Liver (tissue), 8 donors: ENCODE measurements at regions not wholly inside any gene's neighbourhood (a gene's known extent, or its start where the extent isn't known, plus 50 kb on each side); places are given as distances from the start of the nearest gene placed in this dataset.

Experiments
- DNase-seq: peaks from one replicate; pipeline ENCODE4 v3.0.0-alpha.2; 2017; ENCODE audit warnings: low spot score
- H3K27ac ChIP-seq, 2 donors: one replicate each; pipeline ENCODE4 v1.7.0; 2013; ENCODE audit warnings: inconsistent platforms in 2 of 2, low read length in 2 of 2, control low read depth in 1 of 2, low read depth in 1 of 2, mild to moderate bottlenecking in 1 of 2
- H3K27me3 ChIP-seq, 4 donors: one replicate each; pipeline versions ENCODE4 v1.6.1 to v1.7.0; 2013; ENCODE audit warnings: low read length in 3 of 4, inconsistent platforms in 1 of 4, mild to moderate bottlenecking in 1 of 4, moderate library complexity in 1 of 4; ENCODE audit not compliant: control insufficient read depth in 4 of 4, insufficient read depth in 4 of 4
- H3K36me3 ChIP-seq, 4 donors: one replicate each; pipeline versions ENCODE4 v1.6.1 to v1.7.0; 2013; ENCODE audit warnings: low read length in 3 of 4, mild to moderate bottlenecking in 3 of 4, low read depth in 1 of 4, moderate library complexity in 1 of 4; ENCODE audit not compliant: control insufficient read depth in 4 of 4, insufficient read depth in 3 of 4
- H3K4me1 ChIP-seq, 4 donors: one replicate each; pipeline versions ENCODE4 v1.6.1 to v1.7.0; 2013; ENCODE audit warnings: low read length in 3 of 4, mild to moderate bottlenecking in 3 of 4, moderate library complexity in 1 of 4; ENCODE audit not compliant: control insufficient read depth in 4 of 4, insufficient read depth in 4 of 4
- H3K4me3 ChIP-seq, 3 donors: one replicate each; pipeline versions ENCODE4 v1.6.1 to v1.7.0; 2013; ENCODE audit warnings: low read length in 3 of 3, control low read depth in 1 of 3, low read depth in 1 of 3, mild to moderate bottlenecking in 1 of 3
- H3K9ac ChIP-seq, 2 donors: one replicate each; pipeline ENCODE4 v1.7.0; 2013; ENCODE audit warnings: low read length in 2 of 2, mild to moderate bottlenecking in 2 of 2, moderate library complexity in 2 of 2, control low read depth in 1 of 2, low read depth in 1 of 2
- H3K9me3 ChIP-seq, 4 donors: one replicate each; pipeline versions ENCODE4 v1.6.1 to v1.7.0; 2013; ENCODE audit warnings: low read length in 3 of 4; ENCODE audit not compliant: control insufficient read depth in 4 of 4
- CTCF ChIP-seq: fragments of 150-350 bp; IDR thresholded peaks from 2 replicates; pipeline ENCODE4 v1.5.1; 2017; ENCODE audit warnings: improper control_type of control experiment, low read depth, low read length; ENCODE audit not compliant: missing input control
- EGR1 ChIP-seq, 2 donors: IDR thresholded peaks; 2 replicates each; pipeline ENCODE4 v1.6.1; 2016 to 2018; ENCODE audit warnings: antibody characterized with exemption in 2 of 2, low read depth in 2 of 2
- HNF4A ChIP-seq, 2 donors: conservative IDR thresholded peaks; 2 replicates each; pipeline ENCODE4 v1.6.1; 2016; ENCODE audit warnings: antibody characterized with exemption in 2 of 2, mild to moderate bottlenecking in 2 of 2
- HNF4G ChIP-seq: IDR thresholded peaks from 2 replicates; pipeline ENCODE4 v1.6.1; 2016; ENCODE audit warnings: antibody characterized with exemption
- JUND ChIP-seq, 2 donors: IDR thresholded peaks; 2 replicates each; pipeline ENCODE4 v1.6.1; 2016; ENCODE audit warnings: antibody characterized with exemption in 2 of 2
- NR2F2 ChIP-seq: IDR thresholded peaks from 2 replicates; pipeline ENCODE4 v1.6.1; 2016; ENCODE audit warnings: antibody characterized with exemption
- RAD21 ChIP-seq, 2 donors: IDR thresholded peaks; 2 replicates each; pipeline ENCODE4 v1.6.1; 2016; ENCODE audit warnings: antibody characterized with exemption in 2 of 2, mild to moderate bottlenecking in 2 of 2
- RXRA ChIP-seq, 2 donors: IDR thresholded peaks; 2 replicates each; pipeline ENCODE4 v1.6.1; 2017 to 2018; ENCODE audit warnings: antibody characterized with exemption in 2 of 2, mild to moderate bottlenecking in 1 of 2
- YY1 ChIP-seq: IDR thresholded peaks from 2 replicates; pipeline ENCODE4 v1.6.1; 2016; ENCODE audit warnings: antibody characterized with exemption, mild to moderate bottlenecking
- WGBS: extraction: QIAGEN DNeasy Blood & Tissue Kit; methylation state at CpG from one replicate; pipeline ENCODE4 v1.1.7; 2013; 5-methylcytosine and 5-hydroxymethylcytosine counted together
- TF ChIP-seq, protein P1 (sequence below): IDR thresholded peaks from 2 replicates; pipeline ENCODE4 v1.6.1; 2016; ENCODE audit warnings: antibody characterized with exemption
- TF ChIP-seq, protein P2 (sequence below): IDR thresholded peaks from 2 replicates; pipeline ENCODE4 v1.6.1; 2016; ENCODE audit warnings: antibody characterized with exemption
- TF ChIP-seq, protein P3 (sequence below): IDR thresholded peaks from 2 replicates; pipeline ENCODE4 v1.6.1; 2016; ENCODE audit warnings: antibody characterized with exemption
- TF ChIP-seq, protein P4 (sequence below): IDR thresholded peaks from 2 replicates; pipeline ENCODE4 v1.6.1; 2016; ENCODE audit warnings: antibody characterized with exemption, mild to moderate bottlenecking
- donor health status: healthy.
- donor health status: healthy.
- donor health status: healthy.
- donor health status: healthy.
- donor health status: healthy.

DNA sequence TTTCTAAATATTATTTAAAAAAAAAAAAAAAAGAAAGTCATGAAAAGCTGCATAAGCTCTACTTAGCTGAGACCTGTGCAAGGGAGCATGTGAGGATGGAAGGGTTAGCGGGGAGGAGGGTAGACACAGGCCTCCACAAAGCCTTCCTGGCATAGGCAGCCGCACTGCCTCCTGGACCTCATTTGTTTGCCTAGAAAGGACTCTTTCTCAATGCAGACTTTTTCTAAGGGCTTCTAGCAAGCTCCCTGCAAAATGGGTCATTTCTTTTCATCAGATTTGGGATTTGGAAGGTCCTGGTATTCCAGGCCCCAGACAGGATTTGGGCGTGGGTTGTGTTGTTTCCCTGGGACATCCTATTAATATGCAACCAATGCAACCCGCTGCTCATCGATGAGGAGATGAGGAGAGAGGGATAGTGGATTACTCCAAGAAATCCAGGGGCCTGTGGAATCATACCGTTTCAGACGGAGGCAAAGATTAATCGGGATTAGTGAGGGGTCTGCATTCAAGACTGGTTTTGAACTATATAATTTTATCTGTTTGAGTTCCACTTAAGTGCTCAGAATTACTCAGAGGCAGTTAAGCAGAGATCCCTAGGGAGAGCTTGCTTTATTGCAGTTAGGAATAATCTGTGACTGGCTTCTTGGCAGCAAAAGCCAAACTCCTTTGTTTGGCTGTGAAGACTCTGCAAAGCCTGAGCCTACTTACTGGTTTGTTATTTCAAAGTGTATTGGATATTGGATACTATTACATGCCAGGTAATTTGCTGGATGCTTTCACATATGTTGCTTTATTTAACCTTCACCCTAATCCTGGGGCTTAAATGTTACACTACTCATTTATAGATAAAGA, 106.9 kb upstream of the NAV2 start:
- 92% methylated on average over 8 of the region's 8 CpGs for WGBS
- H3K27me3 ChIP-seq, result no peaks in the 10 kb centered on the region
- DNase-seq, result no peak
- H3K4me3 ChIP-seq, result no peak overlapping the region
- H3K4me1 ChIP-seq, result no peaks in the 10 kb centered on the region
- TF ChIP-seq, protein P1, sequence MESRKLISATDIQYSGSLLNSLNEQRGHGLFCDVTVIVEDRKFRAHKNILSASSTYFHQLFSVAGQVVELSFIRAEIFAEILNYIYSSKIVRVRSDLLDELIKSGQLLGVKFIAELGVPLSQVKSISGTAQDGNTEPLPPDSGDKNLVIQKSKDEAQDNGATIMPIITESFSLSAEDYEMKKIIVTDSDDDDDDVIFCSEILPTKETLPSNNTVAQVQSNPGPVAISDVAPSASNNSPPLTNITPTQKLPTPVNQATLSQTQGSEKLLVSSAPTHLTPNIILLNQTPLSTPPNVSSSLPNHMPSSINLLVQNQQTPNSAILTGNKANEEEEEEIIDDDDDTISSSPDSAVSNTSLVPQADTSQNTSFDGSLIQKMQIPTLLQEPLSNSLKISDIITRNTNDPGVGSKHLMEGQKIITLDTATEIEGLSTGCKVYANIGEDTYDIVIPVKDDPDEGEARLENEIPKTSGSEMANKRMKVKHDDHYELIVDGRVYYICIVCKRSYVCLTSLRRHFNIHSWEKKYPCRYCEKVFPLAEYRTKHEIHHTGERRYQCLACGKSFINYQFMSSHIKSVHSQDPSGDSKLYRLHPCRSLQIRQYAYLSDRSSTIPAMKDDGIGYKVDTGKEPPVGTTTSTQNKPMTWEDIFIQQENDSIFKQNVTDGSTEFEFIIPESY, result no peak
- no peak for TF ChIP-seq JUND (IDR thresholded peaks at IDR 0.05)
- TF ChIP-seq, protein P2, sequence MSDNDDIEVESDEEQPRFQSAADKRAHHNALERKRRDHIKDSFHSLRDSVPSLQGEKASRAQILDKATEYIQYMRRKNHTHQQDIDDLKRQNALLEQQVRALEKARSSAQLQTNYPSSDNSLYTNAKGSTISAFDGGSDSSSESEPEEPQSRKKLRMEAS, result no peak
- TF ChIP-seq, protein P3, sequence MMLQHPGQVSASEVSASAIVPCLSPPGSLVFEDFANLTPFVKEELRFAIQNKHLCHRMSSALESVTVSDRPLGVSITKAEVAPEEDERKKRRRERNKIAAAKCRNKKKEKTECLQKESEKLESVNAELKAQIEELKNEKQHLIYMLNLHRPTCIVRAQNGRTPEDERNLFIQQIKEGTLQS, result no peak
- no peak for TF ChIP-seq HNF4G
- TF ChIP-seq CTCF, result no peak
- TF ChIP-seq YY1, result no peak
- TF ChIP-seq, protein P4, sequence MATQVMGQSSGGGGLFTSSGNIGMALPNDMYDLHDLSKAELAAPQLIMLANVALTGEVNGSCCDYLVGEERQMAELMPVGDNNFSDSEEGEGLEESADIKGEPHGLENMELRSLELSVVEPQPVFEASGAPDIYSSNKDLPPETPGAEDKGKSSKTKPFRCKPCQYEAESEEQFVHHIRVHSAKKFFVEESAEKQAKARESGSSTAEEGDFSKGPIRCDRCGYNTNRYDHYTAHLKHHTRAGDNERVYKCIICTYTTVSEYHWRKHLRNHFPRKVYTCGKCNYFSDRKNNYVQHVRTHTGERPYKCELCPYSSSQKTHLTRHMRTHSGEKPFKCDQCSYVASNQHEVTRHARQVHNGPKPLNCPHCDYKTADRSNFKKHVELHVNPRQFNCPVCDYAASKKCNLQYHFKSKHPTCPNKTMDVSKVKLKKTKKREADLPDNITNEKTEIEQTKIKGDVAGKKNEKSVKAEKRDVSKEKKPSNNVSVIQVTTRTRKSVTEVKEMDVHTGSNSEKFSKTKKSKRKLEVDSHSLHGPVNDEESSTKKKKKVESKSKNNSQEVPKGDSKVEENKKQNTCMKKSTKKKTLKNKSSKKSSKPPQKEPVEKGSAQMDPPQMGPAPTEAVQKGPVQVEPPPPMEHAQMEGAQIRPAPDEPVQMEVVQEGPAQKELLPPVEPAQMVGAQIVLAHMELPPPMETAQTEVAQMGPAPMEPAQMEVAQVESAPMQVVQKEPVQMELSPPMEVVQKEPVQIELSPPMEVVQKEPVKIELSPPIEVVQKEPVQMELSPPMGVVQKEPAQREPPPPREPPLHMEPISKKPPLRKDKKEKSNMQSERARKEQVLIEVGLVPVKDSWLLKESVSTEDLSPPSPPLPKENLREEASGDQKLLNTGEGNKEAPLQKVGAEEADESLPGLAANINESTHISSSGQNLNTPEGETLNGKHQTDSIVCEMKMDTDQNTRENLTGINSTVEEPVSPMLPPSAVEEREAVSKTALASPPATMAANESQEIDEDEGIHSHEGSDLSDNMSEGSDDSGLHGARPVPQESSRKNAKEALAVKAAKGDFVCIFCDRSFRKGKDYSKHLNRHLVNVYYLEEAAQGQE, result no peak
- no peak for TF ChIP-seq HNF4A (conservative IDR thresholded peaks at IDR 0.05)
- no peak for TF ChIP-seq NR2F2
- no peak for TF ChIP-seq RAD21 (IDR thresholded peaks at IDR 0.05)
- H3K9ac ChIP-seq, result no peak overlapping the region
- no peaks in the 10 kb centered on the region for H3K9me3 ChIP-seq
- H3K36me3 ChIP-seq, result no peaks in the 10 kb centered on the region
- no peak overlapping the region for H3K27ac ChIP-seq

DNA sequence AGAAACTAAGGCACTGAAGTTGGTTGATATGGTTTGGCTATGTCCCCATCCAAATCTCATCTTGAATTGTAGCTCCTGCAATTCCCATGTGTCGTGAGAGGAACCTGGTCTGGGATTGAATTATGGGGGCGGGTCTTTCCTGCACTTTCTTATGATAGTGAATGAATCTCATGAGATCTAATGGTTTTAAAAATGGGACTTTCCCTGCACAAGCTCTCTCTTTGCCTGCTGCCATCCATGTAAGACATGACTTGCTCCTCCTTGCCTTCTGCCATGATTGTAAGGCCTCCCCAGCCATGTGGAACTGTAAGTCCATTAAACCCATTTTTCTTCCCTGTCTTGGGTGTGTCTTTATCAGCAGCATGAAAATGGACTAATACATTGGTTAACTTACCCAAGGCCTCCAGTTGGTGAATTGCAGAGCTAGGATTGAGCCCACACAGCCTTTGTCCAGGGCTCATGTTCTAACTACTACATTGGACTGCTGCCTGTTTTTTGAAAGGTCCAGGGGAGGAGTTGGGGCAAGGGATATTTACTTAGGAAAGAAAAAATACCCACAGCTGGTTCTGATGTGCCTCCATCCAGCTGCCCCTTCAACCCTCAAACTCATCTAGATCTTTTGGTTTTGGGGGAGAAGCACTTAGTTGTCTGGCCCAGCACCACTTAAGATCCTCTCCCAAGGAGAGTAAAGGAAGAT, 107.8 kb upstream of the NAV2 start:
- TF ChIP-seq RXRA (IDR thresholded peaks at IDR 0.05), result no peak
- no peak for TF ChIP-seq EGR1 (IDR thresholded peaks at IDR 0.05; ENCODE audit: low read depth in 2 of 2)
- no peak for TF ChIP-seq CTCF
- Histone ChIP-seq H3K4me1 (no peaks in the 10 kb centered on the region), H3K9me3 (no peaks in the 10 kb centered on the region), H3K36me3 (no peaks in the 10 kb centered on the region), H3K9ac (no peak overlapping the region), H3K27ac (no peak overlapping the region), H3K27me3 (no peaks in the 10 kb centered on the region), H3K4me3 (no peak overlapping the region)
- no peak for DNase-seq
- WGBS, result 94% methylated on average over 2 of the region's 2 CpGs
